WTC11 (cell line): ENCODE measurements at regions not wholly inside any gene's neighbourhood (a gene's known extent, or its start where the extent isn't known, plus 50 kb on each side); places are given as distances from the start of the nearest gene placed in this dataset.

Experiments used
- ATAC-seq: fragments of 200-7000 bp; cut with Tn5 transposase; 2 replicates; pipeline ENCODE4 v1.10.0; 2021; ENCODE audit warnings: mild to moderate bottlenecking, moderate library complexity
- CTCF ChIA-PET: fragments of 300-600 bp; sonication (Branson Sonifier 250); formaldehyde crosslinking; loops from one replicate; lab custom pipeline; 2021; ENCODE audit warnings: antibody characterized with exemption; lab: Charles Lee
- POLR2A ChIA-PET: fragments of 350-600 bp; sonication (Branson Sonifier 250); formaldehyde crosslinking; loops from one replicate; lab custom pipeline; 2021; ENCODE audit warnings: antibody characterized with exemption; lab: Charles Lee
- DNase-seq: peaks from one replicate; pipeline ENCODE4 v3.0.0; 2021; ENCODE audit warnings: low spot score
- H3K27ac Mint-ChIP-seq: 2 replicates; pipeline ENCODE4 v1.8.0; 2021; ENCODE audit warnings: mixed read lengths
- H3K27me3 Mint-ChIP-seq: 2 replicates; pipeline ENCODE4 v1.8.0; 2021; ENCODE audit warnings: low read depth, mild to moderate bottlenecking, moderate library complexity, mixed read lengths
- H3K36me3 Mint-ChIP-seq: 2 replicates; pipeline ENCODE4 v1.8.0; 2021; ENCODE audit warnings: mixed read lengths
- H3K4me1 Mint-ChIP-seq: 2 replicates; pipeline ENCODE4 v1.8.0; 2022; ENCODE audit warnings: mixed read lengths
- H3K4me3 Mint-ChIP-seq: 2 replicates; pipeline ENCODE4 v1.8.0; 2021; ENCODE audit warnings: mild to moderate bottlenecking, moderate library complexity, mixed read lengths
- H3K9me3 Mint-ChIP-seq: 2 replicates; pipeline ENCODE4 v1.8.0; 2021; ENCODE audit warnings: mixed read lengths
- AFF4 ChIP-seq: sonication (generic); formaldehyde crosslinking; IDR thresholded peaks from 2 replicates; pipeline ENCODE4 v1.8.1; 2023; ENCODE audit warnings: mild to moderate bottlenecking, missing genetic modification reagents, borderline replicate concordance
- ARID4B ChIP-seq: sonication (generic); formaldehyde crosslinking; IDR thresholded peaks from 2 replicates; pipeline ENCODE4 v1.8.0; 2023; ENCODE audit warnings: missing genetic modification reagents, mild to moderate bottlenecking, borderline replicate concordance
- ATF2 ChIP-seq: sonication (generic); formaldehyde crosslinking; IDR thresholded peaks from 2 replicates; pipeline ENCODE4 v1.8.1; 2022; ENCODE audit warnings: low read depth, missing genetic modification reagents, borderline replicate concordance
- CREB1 ChIP-seq: sonication (generic); formaldehyde crosslinking; IDR thresholded peaks from 2 replicates; pipeline ENCODE4 v1.8.0; 2023; ENCODE audit warnings: mild to moderate bottlenecking, missing genetic modification reagents
- EMX1 ChIP-seq: fragments of 250-450 bp; sonication (Bioruptor Pico); IDR thresholded peaks from 2 replicates; pipeline ENCODE4 v1.8.0; 2021; ENCODE audit warnings: mild to moderate bottlenecking
- ERG ChIP-seq: fragments of 250-450 bp; sonication (Bioruptor Pico); IDR thresholded peaks from 2 replicates; pipeline ENCODE4 v1.8.0; 2021; ENCODE audit warnings: mild to moderate bottlenecking
- FOXJ3 ChIP-seq: sonication (generic); formaldehyde crosslinking; IDR thresholded peaks from 2 replicates; pipeline ENCODE4 v1.9.0; 2021; ENCODE audit warnings: missing genetic modification reagents, mild to moderate bottlenecking, borderline replicate concordance
- IRF2 ChIP-seq: sonication (generic); formaldehyde crosslinking; IDR thresholded peaks from 2 replicates; pipeline ENCODE4 v1.8.0; 2022; ENCODE audit warnings: low read depth, missing genetic modification reagents, borderline replicate concordance
- KAT7 ChIP-seq: sonication (generic); formaldehyde crosslinking; IDR thresholded peaks from 2 replicates; pipeline ENCODE4 v1.8.1; 2023; ENCODE audit warnings: missing genetic modification reagents, mild to moderate bottlenecking, borderline replicate concordance
- MXD4 ChIP-seq: fragments of 250-450 bp; sonication (Bioruptor Pico); IDR thresholded peaks from 2 replicates; pipeline ENCODE4 v1.8.0; 2021; ENCODE audit warnings: mild to moderate bottlenecking, moderate library complexity, borderline replicate concordance
- NFYB ChIP-seq: sonication (generic); formaldehyde crosslinking; conservative IDR thresholded peaks from 2 replicates; pipeline ENCODE4 v1.8.0; 2022; ENCODE audit warnings: low read depth, missing genetic modification reagents
- PRRX2 ChIP-seq: fragments of 250-450 bp; sonication (Bioruptor Pico); IDR thresholded peaks from 2 replicates; pipeline ENCODE4 v1.8.0; 2021; ENCODE audit warnings: mild to moderate bottlenecking
- RELA ChIP-seq: sonication (generic); formaldehyde crosslinking; IDR thresholded peaks from 2 replicates; pipeline ENCODE4 v1.8.1; 2022; ENCODE audit warnings: missing genetic modification reagents, mild to moderate bottlenecking, borderline replicate concordance
- SMAD4 ChIP-seq: sonication (generic); formaldehyde crosslinking; IDR thresholded peaks from 2 replicates; pipeline ENCODE4 v1.8.0; 2022; ENCODE audit warnings: mild to moderate bottlenecking, missing genetic modification reagents
- SP1 ChIP-seq: sonication (generic); formaldehyde crosslinking; conservative IDR thresholded peaks from 2 replicates; pipeline ENCODE4 v1.8.1; 2022; ENCODE audit warnings: missing genetic modification reagents
- TEAD1 ChIP-seq: sonication (generic); formaldehyde crosslinking; IDR thresholded peaks from 2 replicates; pipeline ENCODE4 v1.8.0; 2022; ENCODE audit warnings: mild to moderate bottlenecking, missing genetic modification reagents
- TP53 ChIP-seq: sonication (generic); formaldehyde crosslinking; IDR thresholded peaks from 2 replicates; pipeline ENCODE4 v1.8.1; 2023; ENCODE audit warnings: mild to moderate bottlenecking, missing genetic modification reagents
- ZBTB21 ChIP-seq: sonication (generic); formaldehyde crosslinking; IDR thresholded peaks from 2 replicates; pipeline ENCODE4 v1.8.1; 2023; ENCODE audit warnings: mild to moderate bottlenecking, missing genetic modification reagents, borderline replicate concordance
- ZBTB43 ChIP-seq: sonication (generic); formaldehyde crosslinking; IDR thresholded peaks from 2 replicates; pipeline ENCODE4 v1.8.1; 2023; ENCODE audit warnings: mild to moderate bottlenecking, missing genetic modification reagents
- ZNF423 ChIP-seq: fragments of 250-450 bp; sonication (Bioruptor Pico); IDR thresholded peaks from 2 replicates; pipeline ENCODE4 v2.1.2; 2022; ENCODE audit warnings: mild to moderate bottlenecking, moderate library complexity

GRCh38 chr2:239553376-239554000, 152.7 kb upstream of the HDAC4 start:
- Mint-ChIP-seq H3K4me3 (no peak overlapping the region), H3K27ac (no peak overlapping the region), H3K27me3 (no peaks in the 10 kb centered on the region), H3K9me3 (0 out of 2 replicates have a peak, but pooled peaks cover 2% of the 10 kb centered on the region), H3K4me1 (no peaks in the 10 kb centered on the region), H3K36me3 (no peaks in the 10 kb centered on the region)
- ATAC-seq (no peak), DNase-seq (no peak)
- no peak for TF ChIP-seq AFF4 (CRISPR knock-in tag)
- TF ChIP-seq SP1, result no peak
- no peak for TF ChIP-seq TEAD1 (CRISPR knock-in tag)
- no peak for TF ChIP-seq IRF2 (CRISPR knock-in tag)
- TF ChIP-seq FOXJ3 (CRISPR knock-in tag), result no peak
- TF ChIP-seq ZNF423 (CRISPR knock-in tag), result no peak
- TF ChIP-seq ARID4B, result no peak
- TF ChIP-seq NFYB (CRISPR knock-in tag), result no peak
- TF ChIP-seq MXD4 (CRISPR knock-in tag), result no peak
- no peak for TF ChIP-seq TP53 (CRISPR knock-in tag)
- TF ChIP-seq PRRX2 (CRISPR knock-in tag), result no peak
- no peak for TF ChIP-seq KAT7
- TF ChIP-seq ZBTB43 (CRISPR knock-in tag), result no peak
- no peak for TF ChIP-seq ERG (CRISPR knock-in tag)
- no peak for TF ChIP-seq CREB1 (CRISPR knock-in tag)
- TF ChIP-seq SMAD4 (CRISPR knock-in tag), result no peak
- no peak for TF ChIP-seq ZBTB21 (CRISPR knock-in tag)
- TF ChIP-seq EMX1, result no peak
- no peak for TF ChIP-seq ATF2
- TF ChIP-seq RELA (CRISPR knock-in tag), result no peak
- POLR2A ChIA-PET, result no interaction called here
- CTCF ChIA-PET, result no interaction called here
